Activated B cell treated with CpG ODN at 0.5 μM for 24 hours (primary cell): ENCODE measurements at regions not wholly inside any gene's neighbourhood (a gene's known extent, or its start where the extent isn't known, plus 50 kb on each side); places are given as distances from the start of the nearest gene placed in this dataset.

ENCODE experiments used
- ATAC-seq: fragments of 200-7000 bp; cut with Tn5 transposase; one replicate; pipeline ENCODE4 v1.10.0; 2021; ENCODE audit warnings: low read depth, mild to moderate bottlenecking, moderate library complexity
- CTCF ChIA-PET: fragments of 350-600 bp; sonication (Branson Sonifier 250); formaldehyde crosslinking; loops from one replicate; lab custom pipeline; 2021; ENCODE audit warnings: antibody characterized with exemption; lab: Charles Lee
- POLR2A ChIA-PET: fragments of 350-600 bp; sonication (Branson Sonifier 250); formaldehyde crosslinking; loops from one replicate; lab custom pipeline; 2021; ENCODE audit warnings: antibody characterized with exemption; lab: Charles Lee
- DNase-seq: peaks from one replicate; pipeline ENCODE4 v3.0.0; 2022
- H3K27ac Mint-ChIP-seq: one replicate; pipeline ENCODE4 v1.8.0; 2020; ENCODE audit warnings: mixed read lengths
- H3K27me3 Mint-ChIP-seq: one replicate; pipeline ENCODE4 v1.8.0; 2021; ENCODE audit warnings: mixed read lengths
- H3K36me3 Mint-ChIP-seq: one replicate; pipeline ENCODE4 v1.8.0; 2021; ENCODE audit warnings: low read depth, mixed read lengths
- H3K4me1 Mint-ChIP-seq: one replicate; pipeline ENCODE4 v1.8.0; 2021; ENCODE audit warnings: mixed read lengths
- H3K4me3 Mint-ChIP-seq: one replicate; pipeline ENCODE4 v1.8.0; 2020; ENCODE audit warnings: mild to moderate bottlenecking, mixed read lengths
- H3K9me3 Mint-ChIP-seq: one replicate; pipeline ENCODE4 v1.8.0; 2020; ENCODE audit warnings: mixed read lengths
- intact Hi-C: fragments of 100-400 bp; cut with micrococcal nuclease; formaldehyde crosslinking; loops from one replicate; pipeline ENCODE4 v1.15.1; 2024
- TF ChIP-seq, protein P1 (sequence below): fragments of 200-600 bp; IDR thresholded peaks from one replicate; pipeline ENCODE4 v1.8.0; 2022; ENCODE audit warnings: antibody characterized with exemption, mild to moderate bottlenecking

DNA sequence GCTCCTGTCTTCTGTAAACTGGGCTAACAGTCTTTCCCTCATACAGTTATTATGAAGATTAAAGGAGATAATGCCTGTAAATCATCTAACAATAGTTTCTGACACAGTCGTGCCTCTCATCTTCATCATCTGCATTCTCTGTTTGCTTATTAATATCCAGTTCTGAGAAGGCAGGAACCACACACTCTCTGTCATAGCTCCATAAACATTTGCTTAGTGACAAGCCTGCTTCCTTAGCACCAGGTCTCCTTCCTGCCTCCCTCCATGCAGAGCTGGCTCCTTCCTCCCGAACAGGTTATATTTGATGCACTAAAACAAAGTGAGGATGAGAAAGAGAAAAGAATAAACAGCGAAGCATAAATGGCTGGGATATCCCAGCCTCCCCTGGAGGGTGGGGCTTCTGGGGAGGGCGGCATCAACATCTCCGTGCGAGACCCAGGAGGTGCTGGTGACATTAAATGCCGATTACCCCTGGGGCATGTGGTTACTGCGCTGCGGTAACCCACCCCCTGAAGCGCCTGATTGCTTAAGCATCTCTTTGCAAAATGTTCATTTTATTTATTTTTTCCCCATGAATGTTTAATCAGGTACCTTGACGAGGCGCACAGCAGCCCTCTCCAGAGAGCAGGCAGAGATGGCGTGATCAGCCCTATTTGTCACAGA is 404.9 kb downstream of the NXPE2 start:
- Mint-ChIP-seq H3K4me3 (no peak overlapping the region), H3K27me3 (no peaks in the 10 kb centered on the region), H3K4me1 (no peaks in the 10 kb centered on the region), H3K9me3 (peaks cover 2% of the 10 kb centered on the region), H3K27ac (no peak overlapping the region), H3K36me3 (no peaks in the 10 kb centered on the region)
- POLR2A ChIA-PET, result no interaction called here
- no peak for DNase-seq
- intact Hi-C loops, result no loop called here
- CTCF ChIA-PET, result no interaction called here
- no peak for ATAC-seq
- TF ChIP-seq, protein P1, sequence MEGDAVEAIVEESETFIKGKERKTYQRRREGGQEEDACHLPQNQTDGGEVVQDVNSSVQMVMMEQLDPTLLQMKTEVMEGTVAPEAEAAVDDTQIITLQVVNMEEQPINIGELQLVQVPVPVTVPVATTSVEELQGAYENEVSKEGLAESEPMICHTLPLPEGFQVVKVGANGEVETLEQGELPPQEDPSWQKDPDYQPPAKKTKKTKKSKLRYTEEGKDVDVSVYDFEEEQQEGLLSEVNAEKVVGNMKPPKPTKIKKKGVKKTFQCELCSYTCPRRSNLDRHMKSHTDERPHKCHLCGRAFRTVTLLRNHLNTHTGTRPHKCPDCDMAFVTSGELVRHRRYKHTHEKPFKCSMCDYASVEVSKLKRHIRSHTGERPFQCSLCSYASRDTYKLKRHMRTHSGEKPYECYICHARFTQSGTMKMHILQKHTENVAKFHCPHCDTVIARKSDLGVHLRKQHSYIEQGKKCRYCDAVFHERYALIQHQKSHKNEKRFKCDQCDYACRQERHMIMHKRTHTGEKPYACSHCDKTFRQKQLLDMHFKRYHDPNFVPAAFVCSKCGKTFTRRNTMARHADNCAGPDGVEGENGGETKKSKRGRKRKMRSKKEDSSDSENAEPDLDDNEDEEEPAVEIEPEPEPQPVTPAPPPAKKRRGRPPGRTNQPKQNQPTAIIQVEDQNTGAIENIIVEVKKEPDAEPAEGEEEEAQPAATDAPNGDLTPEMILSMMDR, result no peak

DNA sequence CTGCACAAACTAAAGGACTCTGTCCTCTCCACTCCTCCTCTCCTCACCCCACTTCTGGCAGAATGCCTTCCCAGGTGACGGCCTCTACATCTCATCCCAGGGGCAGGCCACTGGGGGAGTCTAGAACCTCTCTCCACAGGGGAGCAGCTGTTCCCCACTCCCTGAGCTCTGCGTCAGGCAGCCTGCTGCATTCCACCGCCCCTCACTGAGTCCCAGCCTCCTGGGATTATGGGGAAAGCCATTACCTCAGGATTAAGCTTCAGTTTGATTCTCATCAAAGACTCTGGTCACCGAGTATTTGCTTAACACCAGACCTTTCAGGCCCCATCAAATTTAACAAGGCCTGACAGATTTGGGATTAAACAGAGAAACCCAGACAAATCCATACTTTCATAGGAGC is 405.9 kb downstream of the NXPE2 start:
- Mint-ChIP-seq H3K9me3 (peaks cover 2% of the 10 kb centered on the region), H3K27me3 (no peaks in the 10 kb centered on the region), H3K27ac (no peak overlapping the region), H3K36me3 (no peaks in the 10 kb centered on the region), H3K4me1 (no peaks in the 10 kb centered on the region), H3K4me3 (no peak overlapping the region)
- CTCF ChIA-PET, result no interaction called here
- no peak for DNase-seq
- intact Hi-C loops, result no loop called here
- ATAC-seq, result no peak
- TF ChIP-seq, protein P1, result no peak
- POLR2A ChIA-PET, result no interaction called here

DNA sequence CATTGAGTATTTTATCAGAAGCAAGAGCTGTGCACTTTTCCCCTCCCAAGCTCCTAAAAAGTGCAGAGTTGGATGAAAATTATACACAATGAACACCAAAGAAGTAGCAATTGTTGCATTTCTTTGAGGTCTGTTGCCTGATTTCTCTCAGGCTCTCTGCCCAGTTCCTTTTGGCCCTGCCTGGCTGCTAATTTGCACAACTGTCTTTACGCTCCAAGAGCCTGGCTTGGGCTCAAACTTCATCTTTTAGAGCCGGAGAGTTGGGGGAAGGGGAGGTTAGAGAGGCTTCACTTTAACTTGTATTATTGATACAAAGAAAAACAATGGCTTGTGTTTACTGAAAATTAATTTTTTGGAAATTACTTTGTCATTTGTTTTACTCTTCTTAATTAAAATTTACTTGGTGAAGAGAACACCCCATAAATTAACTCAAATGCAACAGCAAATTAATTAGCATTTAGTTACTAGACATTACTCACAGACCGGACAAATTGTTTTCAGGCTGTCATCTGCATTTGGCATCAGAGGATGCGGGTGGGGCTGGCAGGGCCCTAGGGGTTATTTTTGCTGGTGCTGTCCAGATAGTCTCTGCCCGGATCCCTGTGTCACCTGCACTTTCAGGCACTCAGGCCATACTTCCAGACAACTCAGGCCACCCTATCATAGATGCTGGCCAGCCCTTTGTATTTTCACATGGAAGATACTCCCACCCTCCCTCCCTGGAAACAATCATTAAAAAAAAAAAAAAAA is 407.3 kb downstream of the NXPE2 start:
- no peaks in the 10 kb centered on the region for H3K27me3 Mint-ChIP-seq
- DNase-seq (no peak), ATAC-seq (no peak)
- no peaks in the 10 kb centered on the region for H3K4me1 Mint-ChIP-seq
- no peak overlapping the region for H3K27ac Mint-ChIP-seq
- no peaks in the 10 kb centered on the region for H3K36me3 Mint-ChIP-seq
- H3K9me3 Mint-ChIP-seq, result peaks cover 2% of the 10 kb centered on the region
- CTCF ChIA-PET, result no interaction called here
- TF ChIP-seq, protein P1, result no peak
- POLR2A ChIA-PET, result no interaction called here
- intact Hi-C loops, result no loop called here
- H3K4me3 Mint-ChIP-seq, result no peak overlapping the region

DNA sequence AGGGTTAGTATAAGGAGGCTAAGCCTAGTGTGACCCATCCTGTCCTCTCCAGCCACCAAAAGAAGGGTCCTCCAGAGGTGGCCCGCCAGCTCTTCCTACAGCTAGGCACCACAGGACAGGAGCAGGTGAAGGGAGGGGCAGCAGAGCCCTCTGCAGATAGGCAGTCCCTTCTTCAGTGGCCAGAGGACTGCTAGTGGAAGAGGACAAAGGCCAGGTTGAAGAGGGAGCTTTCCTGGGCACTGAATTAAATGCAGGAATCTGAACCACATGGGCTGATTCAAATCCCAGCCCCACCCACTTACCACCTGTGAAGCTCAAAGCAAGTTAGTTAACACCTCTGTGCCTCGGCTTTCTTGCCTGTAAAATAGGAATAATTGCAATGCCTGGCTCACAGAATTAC is 409.5 kb downstream of the NXPE2 start:
- TF ChIP-seq, protein P1, result no peak
- intact Hi-C loops, result no loop called here
- CTCF ChIA-PET, result no interaction called here
- H3K27me3 Mint-ChIP-seq, result no peaks in the 10 kb centered on the region
- DNase-seq (no peak), ATAC-seq (no peak)
- no peaks in the 10 kb centered on the region for H3K4me1 Mint-ChIP-seq
- no peak overlapping the region for H3K4me3 Mint-ChIP-seq
- POLR2A ChIA-PET, result no interaction called here
- H3K9me3 Mint-ChIP-seq, result peaks cover 5% of the 10 kb centered on the region
- no peak overlapping the region for H3K27ac Mint-ChIP-seq
- H3K36me3 Mint-ChIP-seq, result no peaks in the 10 kb centered on the region

DNA sequence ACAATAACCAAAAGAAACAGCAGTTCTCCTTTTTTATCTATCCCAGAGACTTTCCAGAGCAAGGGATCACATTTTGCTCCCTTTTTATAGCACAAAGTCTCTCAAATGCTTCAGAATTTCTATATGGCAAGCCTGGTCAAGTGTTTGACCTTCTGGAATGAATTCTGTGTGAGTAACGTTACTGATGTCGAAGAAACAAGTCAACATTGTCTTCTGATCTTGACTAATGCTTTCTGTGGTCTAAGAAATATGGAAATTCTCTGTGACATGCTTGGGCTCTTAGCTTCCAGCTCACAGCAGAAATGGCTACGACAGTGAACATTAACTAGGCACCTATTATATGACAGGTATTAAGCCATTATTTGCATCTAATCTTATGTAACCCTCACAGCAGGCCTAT is 411.7 kb downstream of the CADM1 start:
- intact Hi-C loops, result no loop called here
- Mint-ChIP-seq H3K27me3 (peaks cover 2% of the 10 kb centered on the region), H3K4me3 (no peak overlapping the region), H3K27ac (no peak overlapping the region), H3K36me3 (no peaks in the 10 kb centered on the region), H3K4me1 (no peaks in the 10 kb centered on the region), H3K9me3 (peaks cover 3% of the 10 kb centered on the region)
- ChIA-PET CTCF (no interaction called here), POLR2A (no interaction called here)
- ATAC-seq, result no peak
- no peak for DNase-seq
- TF ChIP-seq, protein P1, result no peak
